Upper lobe of left lung (tissue), 6 donors: ENCODE measurements at regions not wholly inside any gene's neighbourhood (a gene's known extent, or its start where the extent isn't known, plus 50 kb on each side); places are given as distances from the start of the nearest gene placed in this dataset.

Source experiments
- ATAC-seq, 2 donors: fragments of 200-7000 bp; cut with Tn5 transposase; one replicate each; pipeline ENCODE4 v1.9.1; 2022; ENCODE audit warnings: mild to moderate bottlenecking in 2 of 2, moderate library complexity in 2 of 2; ENCODE audit not compliant: low FRiP score in 2 of 2
- DNase-seq, 2 donors: peaks; one replicate each; pipeline ENCODE4 v3.0.0-alpha.2; 2019 to 2020
- H3K27ac ChIP-seq, 4 donors: fragments of 200-600 bp; sonication (generic); one replicate each; pipeline ENCODE4 v1.5.1; 2016 to 2019
- H3K27me3 ChIP-seq, 4 donors: fragments of 200-600 bp; sonication (generic); one replicate each; pipeline ENCODE4 v1.5.1; 2017 to 2019
- H3K36me3 ChIP-seq, 4 donors: fragments of 200-600 bp; sonication (generic); one replicate each; pipeline ENCODE4 v1.5.1; 2016 to 2019
- H3K4me1 ChIP-seq, 4 donors: fragments of 200-600 bp; sonication (generic); one replicate each; pipeline ENCODE4 v1.5.1; 2018 to 2019
- H3K4me3 ChIP-seq, 4 donors: fragments of 200-600 bp; sonication (generic); one replicate each; pipeline ENCODE4 v1.5.1; 2017 to 2019; ENCODE audit warnings: mild to moderate bottlenecking in 2 of 4, moderate library complexity in 1 of 4
- H3K9me3 ChIP-seq, 4 donors: fragments of 200-600 bp; sonication (generic); one replicate each; pipeline ENCODE4 v1.5.1; 2018 to 2019
- EP300 ChIP-seq, 4 donors: sonication (generic); formaldehyde crosslinking; IDR thresholded peaks; one replicate each; pipeline ENCODE4 v1.5.1; 2017; ENCODE audit warnings: antibody characterized with exemption in 4 of 4, control low read depth in 2 of 4
- POLR2A ChIP-seq, 4 donors: fragments of 450-650 bp; IDR thresholded peaks; one replicate each; pipeline ENCODE4 v1.5.1; 2016 to 2017; ENCODE audit warnings: antibody characterized with exemption in 4 of 4, mild to moderate bottlenecking in 2 of 4
- POLR2AphosphoS5 ChIP-seq, 2 donors: sonication (generic); formaldehyde crosslinking; IDR thresholded peaks; one replicate each; pipeline ENCODE4 v1.5.1; 2017; ENCODE audit warnings: antibody characterized with exemption in 2 of 2
- WGBS, 2 donors: methylation state at CpG; one replicate each; pipeline ENCODE4 v1.1.5; 2017 to 2018; 5-methylcytosine and 5-hydroxymethylcytosine counted together
- TF ChIP-seq, protein P1 (sequence below), 6 experiments: fragments of 450-650 bp in 4 of 6; fragments of 200-600 bp in 2 of 6; sonication (generic) in 2 of 6; IDR thresholded peaks; one replicate each; pipeline ENCODE4 v1.5.1; 2016 to 2019; ENCODE audit warnings: antibody characterized with exemption in 6 of 6
- donor health status: DM: no; HTN: no; CAD: no; lungs with moderate emphysema.
- donor health status: DM: no; HTN: yes; CAD: no; lungs with severe emphysema.

DNA sequence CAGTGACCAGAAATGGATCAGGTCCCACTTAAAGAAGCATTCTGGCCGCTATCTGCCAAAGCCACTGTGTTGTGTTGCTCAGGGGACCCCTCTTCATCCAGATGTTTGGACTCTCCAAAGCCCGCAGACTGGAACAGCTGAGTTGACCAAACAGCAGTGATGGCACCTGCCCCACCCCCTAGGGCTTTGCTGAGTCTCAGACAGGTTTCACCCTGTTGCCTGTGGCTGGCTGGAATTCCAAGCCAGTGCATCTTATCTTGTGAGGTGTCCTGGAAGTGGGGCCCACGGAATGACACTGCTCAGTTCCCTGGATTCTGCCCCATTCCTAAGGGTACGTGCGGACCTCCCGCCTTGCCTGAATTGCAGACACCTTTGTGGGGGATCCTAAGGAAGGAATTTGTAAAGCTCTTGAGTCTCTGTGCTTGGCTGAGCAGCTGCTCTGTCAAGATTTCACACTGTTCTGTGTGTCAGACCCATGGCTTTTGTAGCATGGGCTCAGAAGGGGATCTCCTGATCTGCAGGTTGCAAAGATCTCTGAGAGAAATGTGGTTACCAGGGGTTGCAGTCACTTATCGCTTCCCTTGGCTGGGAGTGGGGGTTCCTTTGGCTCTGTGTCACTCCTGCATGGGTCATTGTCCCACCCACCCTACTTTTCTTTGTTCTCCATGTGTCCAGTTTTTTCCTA lies 1707.9 kb upstream of the PCDH10 start:
- H3K27me3 ChIP-seq = no peaks in the 10 kb centered on the region
- 87 to 88% methylated on average over 4 to 7 of the region's 7 CpGs for WGBS, 2 donors
- no peaks in the 10 kb centered on the region for H3K36me3 ChIP-seq
- ATAC-seq = no peak
- peaks cover 0 to 3% (median 0%) of the 10 kb centered on the region in 4 donors for H3K9me3 ChIP-seq
- H3K4me1 ChIP-seq = no peaks in the 10 kb centered on the region
- TF ChIP-seq POLR2AphosphoS5 (IDR thresholded peaks at IDR 0.05) = no peak
- TF ChIP-seq EP300 (IDR thresholded peaks at IDR 0.05) = no peak
- no peak overlapping the region for H3K27ac ChIP-seq
- no peak for DNase-seq
- H3K4me3 ChIP-seq = no peak overlapping the region

DNA sequence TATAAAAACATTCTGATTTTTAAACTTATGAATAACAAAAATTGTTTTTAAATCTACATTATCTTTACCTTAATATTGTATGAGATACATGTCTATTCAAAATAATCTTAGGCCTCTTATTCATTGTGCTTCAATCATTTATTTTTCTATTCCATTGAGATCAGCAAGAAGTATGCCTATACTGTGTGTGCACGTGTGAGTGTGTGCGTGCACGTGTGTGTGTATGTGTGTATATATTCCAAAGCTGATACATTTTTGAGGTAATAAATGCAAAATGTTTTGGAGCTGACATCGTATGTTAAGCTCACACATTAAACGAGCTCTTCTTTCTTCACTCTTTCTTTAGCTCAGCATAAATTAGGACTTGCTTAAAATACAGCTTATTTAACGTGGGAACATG lies 1701.2 kb upstream of the PCDH10 start:
- H3K36me3 ChIP-seq = no peaks in the 10 kb centered on the region
- TF ChIP-seq EP300 (IDR thresholded peaks at IDR 0.05) (no peak), POLR2A (IDR thresholded peaks at IDR 0.05) (no peak), POLR2AphosphoS5 (IDR thresholded peaks at IDR 0.05) (no peak)
- no peak for DNase-seq
- 69 to 72% methylated on average over 6 of the region's 6 CpGs for WGBS, 2 donors
- no peak overlapping the region for H3K27ac ChIP-seq
- H3K4me3 ChIP-seq = no peak overlapping the region
- H3K4me1 ChIP-seq = no peaks in the 10 kb centered on the region
- H3K27me3 ChIP-seq = no peaks in the 10 kb centered on the region
- no peaks in the 10 kb centered on the region for H3K9me3 ChIP-seq
- no peak for ATAC-seq

DNA sequence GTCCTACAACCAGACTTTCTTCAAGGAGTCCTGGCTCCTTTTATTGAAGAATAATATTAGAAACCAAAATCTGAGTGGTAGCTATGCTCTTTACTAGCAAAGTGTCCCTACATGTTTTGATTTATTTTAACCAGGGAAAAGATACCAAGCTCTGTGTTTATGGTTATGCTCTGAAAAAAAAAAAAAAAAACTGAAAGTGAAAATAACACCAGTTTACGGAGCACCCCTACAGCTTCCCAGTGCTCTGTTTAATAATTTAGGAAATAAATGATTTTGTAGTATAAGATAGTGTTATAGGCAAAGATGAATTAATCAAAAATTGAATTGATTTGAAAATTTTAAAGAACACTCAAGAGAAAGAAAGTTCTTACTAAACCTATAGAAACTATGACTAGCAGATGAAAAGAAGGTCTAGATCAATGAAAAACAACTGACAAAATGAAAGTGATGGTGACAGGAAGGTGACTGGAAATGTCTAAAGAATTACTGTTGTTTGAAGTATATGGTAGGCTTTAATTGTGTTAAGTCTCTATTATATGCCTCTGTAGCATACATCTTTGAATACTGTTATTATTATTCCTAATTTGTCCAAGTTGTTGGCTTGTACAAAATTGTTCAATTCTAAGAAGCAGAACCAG lies 1698.4 kb upstream of the PCDH10 start:
- WGBS, 2 donors = 76 to 81% methylated on average over 1 of the region's 1 CpG
- no peak for ATAC-seq
- TF ChIP-seq POLR2A (IDR thresholded peaks at IDR 0.05) (no peak), EP300 (IDR thresholded peaks at IDR 0.05) (no peak), POLR2AphosphoS5 (IDR thresholded peaks at IDR 0.05) (no peak)
- TF ChIP-seq, protein P1, sequence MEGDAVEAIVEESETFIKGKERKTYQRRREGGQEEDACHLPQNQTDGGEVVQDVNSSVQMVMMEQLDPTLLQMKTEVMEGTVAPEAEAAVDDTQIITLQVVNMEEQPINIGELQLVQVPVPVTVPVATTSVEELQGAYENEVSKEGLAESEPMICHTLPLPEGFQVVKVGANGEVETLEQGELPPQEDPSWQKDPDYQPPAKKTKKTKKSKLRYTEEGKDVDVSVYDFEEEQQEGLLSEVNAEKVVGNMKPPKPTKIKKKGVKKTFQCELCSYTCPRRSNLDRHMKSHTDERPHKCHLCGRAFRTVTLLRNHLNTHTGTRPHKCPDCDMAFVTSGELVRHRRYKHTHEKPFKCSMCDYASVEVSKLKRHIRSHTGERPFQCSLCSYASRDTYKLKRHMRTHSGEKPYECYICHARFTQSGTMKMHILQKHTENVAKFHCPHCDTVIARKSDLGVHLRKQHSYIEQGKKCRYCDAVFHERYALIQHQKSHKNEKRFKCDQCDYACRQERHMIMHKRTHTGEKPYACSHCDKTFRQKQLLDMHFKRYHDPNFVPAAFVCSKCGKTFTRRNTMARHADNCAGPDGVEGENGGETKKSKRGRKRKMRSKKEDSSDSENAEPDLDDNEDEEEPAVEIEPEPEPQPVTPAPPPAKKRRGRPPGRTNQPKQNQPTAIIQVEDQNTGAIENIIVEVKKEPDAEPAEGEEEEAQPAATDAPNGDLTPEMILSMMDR (IDR thresholded peaks at IDR 0.05) = no peak

DNA sequence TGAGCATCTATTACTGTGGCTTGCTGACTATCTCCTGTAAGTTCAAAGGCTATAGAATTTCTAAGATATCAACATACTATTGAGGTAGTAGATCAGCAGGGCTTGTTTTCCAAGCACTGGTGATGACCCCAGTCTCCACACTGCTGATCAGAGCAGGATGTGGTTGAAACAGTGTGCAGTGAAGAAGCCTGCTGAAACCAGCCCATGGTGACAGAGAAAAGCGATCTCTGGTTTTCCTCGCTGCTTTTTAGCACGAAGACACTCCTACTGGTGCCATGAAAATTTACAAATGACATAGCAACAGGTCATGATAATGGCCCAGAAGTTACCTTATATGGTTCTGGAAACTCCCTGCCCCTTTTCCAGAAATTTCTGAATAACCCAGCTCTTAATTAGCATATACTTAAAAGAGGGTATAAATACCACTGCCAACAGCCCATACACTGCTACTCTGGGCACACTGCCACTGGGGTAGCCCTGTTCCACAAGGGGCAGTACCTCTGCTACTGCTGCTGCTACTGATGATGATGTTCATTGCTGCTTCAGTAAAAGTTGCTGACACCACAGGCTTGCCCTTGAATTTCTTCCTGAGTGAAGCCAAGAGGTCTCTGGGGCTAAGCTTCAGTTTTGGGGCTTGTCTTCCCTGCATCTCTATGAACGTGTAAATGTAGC lies 1689.5 kb upstream of the PCDH10 start:
- no peaks in the 10 kb centered on the region for H3K36me3 ChIP-seq
- H3K9me3 ChIP-seq = peaks cover 0 to 3% (median 1%) of the 10 kb centered on the region in 4 donors
- no peak overlapping the region for H3K27ac ChIP-seq
- no peak for DNase-seq
- 73 to 75% methylated on average over 4 of the region's 4 CpGs for WGBS, 2 donors
- no peak overlapping the region for H3K4me3 ChIP-seq
- TF ChIP-seq, protein P1 (IDR thresholded peaks at IDR 0.05) = no peak
- TF ChIP-seq POLR2AphosphoS5 (IDR thresholded peaks at IDR 0.05) (no peak), POLR2A (IDR thresholded peaks at IDR 0.05) (no peak), EP300 (IDR thresholded peaks at IDR 0.05) (no peak)
- H3K27me3 ChIP-seq = no peaks in the 10 kb centered on the region
- H3K4me1 ChIP-seq = no peaks in the 10 kb centered on the region
- ATAC-seq = no peak

More for the DNA sequence above, 1698.4 kb upstream of the PCDH10 start:
- Histone ChIP-seq H3K36me3 (no peaks in the 10 kb centered on the region), H3K4me3 (no peak overlapping the region), H3K9me3 (peaks cover 0 to 3% (median 1%) of the 10 kb centered on the region in 4 donors), H3K4me1 (no peaks in the 10 kb centered on the region), H3K27me3 (no peaks in the 10 kb centered on the region), H3K27ac (no peak overlapping the region)
- no peak for DNase-seq

DNA sequence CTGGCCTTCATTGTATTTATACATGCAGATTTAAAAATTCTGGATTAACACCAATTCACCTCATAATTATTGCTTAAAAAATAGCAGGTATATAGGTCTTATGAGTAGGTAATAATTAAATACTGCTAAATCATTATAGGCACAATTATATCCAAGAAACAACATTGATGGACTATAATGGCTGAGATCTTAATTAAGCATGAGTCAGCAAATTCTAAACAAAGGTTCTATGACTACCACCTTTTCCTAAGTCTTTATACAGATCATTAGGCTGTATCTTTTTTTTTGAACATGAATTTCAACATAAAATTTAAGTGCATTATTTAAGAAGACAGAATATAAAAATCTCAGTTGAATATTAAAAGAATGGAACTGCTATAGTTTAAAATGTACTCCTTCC lies 1678.7 kb upstream of the PCDH10 start:
- Histone ChIP-seq H3K4me3 (no peak overlapping the region), H3K27me3 (no peaks in the 10 kb centered on the region), H3K36me3 (no peaks in the 10 kb centered on the region), H3K27ac (no peak overlapping the region), H3K9me3 (peaks cover 0 to 3% (median 0%) of the 10 kb centered on the region in 4 donors), H3K4me1 (no peaks in the 10 kb centered on the region)
- no peak for DNase-seq
- ATAC-seq = no peak
- TF ChIP-seq POLR2A (IDR thresholded peaks at IDR 0.05) (no peak), POLR2AphosphoS5 (IDR thresholded peaks at IDR 0.05) (no peak), EP300 (IDR thresholded peaks at IDR 0.05) (no peak)
- TF ChIP-seq, protein P1 (IDR thresholded peaks at IDR 0.05) = no peak
